22Rv1 (cell line): ENCODE measurements at regions not wholly inside any gene's neighbourhood (a gene's known extent, or its start where the extent isn't known, plus 50 kb on each side); places are given as distances from the start of the nearest gene placed in this dataset.

ENCODE experiments used
- H3K27ac ChIP-seq: fragments of 450-650 bp; 2 replicates; pipeline ENCODE4 v1.5.1; 2017
- ZFX ChIP-seq: fragments of 450-650 bp; IDR thresholded peaks from 2 replicates; pipeline ENCODE4 v1.6.1; 2017; ENCODE audit warnings: antibody characterized with exemption, borderline replicate concordance
- TF ChIP-seq, protein P1 (sequence below): fragments of 450-650 bp; IDR thresholded peaks from 2 replicates; pipeline ENCODE4 v1.5.1; 2017; ENCODE audit warnings: mild to moderate bottlenecking

- no peak overlapping the region for H3K27ac ChIP-seq
These were observed 408.3 kb downstream of the DMRT2 start for GRCh38 chr9:1458503-1458902.

DNA sequence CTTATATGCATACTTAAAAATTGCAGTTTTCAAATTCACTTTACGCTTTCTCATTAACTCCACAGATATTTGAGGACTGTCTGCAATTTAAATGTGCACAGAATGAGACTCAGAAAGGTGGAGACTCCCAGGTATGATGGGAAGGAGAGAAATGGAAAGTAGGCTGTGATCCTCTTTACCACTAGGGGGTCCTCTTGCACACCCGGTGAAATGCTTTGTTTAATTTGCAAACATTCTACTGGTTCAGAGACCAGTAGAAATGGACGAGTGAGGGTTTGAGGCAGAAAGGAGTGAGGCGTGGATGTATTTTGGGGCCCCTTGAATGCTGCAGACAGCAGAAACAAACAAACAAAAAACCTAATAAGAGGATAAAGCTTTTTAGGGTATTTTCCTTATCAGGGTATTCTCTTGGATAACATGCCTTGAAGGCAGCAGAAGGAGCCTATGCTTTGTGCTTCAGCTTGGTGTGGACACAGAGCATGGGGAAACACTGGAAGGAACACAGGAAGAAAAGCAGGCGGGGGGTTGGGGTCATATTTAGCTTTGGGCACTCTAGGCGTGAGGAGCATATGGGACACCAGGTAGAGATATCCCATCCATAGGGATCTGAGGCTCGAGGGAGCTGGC, 410.1 kb downstream of the DMRT2 start:
- H3K27ac ChIP-seq = no peak overlapping the region
- TF ChIP-seq, protein P1, sequence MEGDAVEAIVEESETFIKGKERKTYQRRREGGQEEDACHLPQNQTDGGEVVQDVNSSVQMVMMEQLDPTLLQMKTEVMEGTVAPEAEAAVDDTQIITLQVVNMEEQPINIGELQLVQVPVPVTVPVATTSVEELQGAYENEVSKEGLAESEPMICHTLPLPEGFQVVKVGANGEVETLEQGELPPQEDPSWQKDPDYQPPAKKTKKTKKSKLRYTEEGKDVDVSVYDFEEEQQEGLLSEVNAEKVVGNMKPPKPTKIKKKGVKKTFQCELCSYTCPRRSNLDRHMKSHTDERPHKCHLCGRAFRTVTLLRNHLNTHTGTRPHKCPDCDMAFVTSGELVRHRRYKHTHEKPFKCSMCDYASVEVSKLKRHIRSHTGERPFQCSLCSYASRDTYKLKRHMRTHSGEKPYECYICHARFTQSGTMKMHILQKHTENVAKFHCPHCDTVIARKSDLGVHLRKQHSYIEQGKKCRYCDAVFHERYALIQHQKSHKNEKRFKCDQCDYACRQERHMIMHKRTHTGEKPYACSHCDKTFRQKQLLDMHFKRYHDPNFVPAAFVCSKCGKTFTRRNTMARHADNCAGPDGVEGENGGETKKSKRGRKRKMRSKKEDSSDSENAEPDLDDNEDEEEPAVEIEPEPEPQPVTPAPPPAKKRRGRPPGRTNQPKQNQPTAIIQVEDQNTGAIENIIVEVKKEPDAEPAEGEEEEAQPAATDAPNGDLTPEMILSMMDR = peak; percentile 83
- no peak for TF ChIP-seq ZFX

More at GRCh38 chr9:1458503-1458902, 408.3 kb downstream of the DMRT2 start:
- TF ChIP-seq, protein P1 = no peak
- TF ChIP-seq ZFX = no peak

GRCh38 chr9:1461812-1462211, 411.7 kb downstream of the DMRT2 start:
- TF ChIP-seq ZFX = no peak
- TF ChIP-seq, protein P1 = no peak
- H3K27ac ChIP-seq = no peak overlapping the region

DNA sequence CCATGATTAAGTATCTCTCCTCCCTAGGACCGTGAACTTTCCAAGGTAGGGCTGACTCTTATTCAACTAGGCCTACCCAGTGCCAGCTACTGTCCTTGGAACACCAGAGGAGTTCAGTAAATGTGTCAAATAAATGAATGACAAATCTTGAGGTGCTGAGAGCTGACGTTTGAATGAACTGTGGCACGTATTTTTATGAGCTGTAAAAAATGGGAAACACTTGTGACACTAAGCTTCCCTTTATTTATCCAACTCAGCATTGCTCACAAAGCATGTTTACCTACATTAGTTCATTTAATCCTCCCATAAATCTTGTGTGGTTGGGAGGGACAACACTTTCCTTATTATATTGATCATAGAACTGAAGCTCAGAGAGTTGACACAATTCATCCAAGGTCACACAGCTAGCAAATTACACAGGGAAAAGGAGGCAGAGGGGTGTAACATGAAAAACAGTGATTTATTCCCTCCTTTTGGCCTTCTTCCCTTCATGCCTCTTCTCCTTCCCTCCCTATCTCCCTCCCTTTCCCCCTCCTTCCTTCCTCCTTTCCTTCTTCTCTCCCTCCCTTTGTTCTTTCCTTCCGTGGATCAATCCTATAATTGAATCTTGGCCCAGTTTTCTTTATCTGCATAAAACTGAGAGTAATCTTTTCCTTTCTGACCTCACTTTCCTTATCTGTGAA, 412.6 kb downstream of the DMRT2 start:
- TF ChIP-seq, protein P1 = no peak
- no peak for TF ChIP-seq ZFX
- no peak overlapping the region for H3K27ac ChIP-seq

GRCh38 chr9:1469996-1470395, 419.8 kb downstream of the DMRT2 start:
- H3K27ac ChIP-seq = no peak overlapping the region
- TF ChIP-seq ZFX = no peak
- TF ChIP-seq, protein P1 = no peak

DNA sequence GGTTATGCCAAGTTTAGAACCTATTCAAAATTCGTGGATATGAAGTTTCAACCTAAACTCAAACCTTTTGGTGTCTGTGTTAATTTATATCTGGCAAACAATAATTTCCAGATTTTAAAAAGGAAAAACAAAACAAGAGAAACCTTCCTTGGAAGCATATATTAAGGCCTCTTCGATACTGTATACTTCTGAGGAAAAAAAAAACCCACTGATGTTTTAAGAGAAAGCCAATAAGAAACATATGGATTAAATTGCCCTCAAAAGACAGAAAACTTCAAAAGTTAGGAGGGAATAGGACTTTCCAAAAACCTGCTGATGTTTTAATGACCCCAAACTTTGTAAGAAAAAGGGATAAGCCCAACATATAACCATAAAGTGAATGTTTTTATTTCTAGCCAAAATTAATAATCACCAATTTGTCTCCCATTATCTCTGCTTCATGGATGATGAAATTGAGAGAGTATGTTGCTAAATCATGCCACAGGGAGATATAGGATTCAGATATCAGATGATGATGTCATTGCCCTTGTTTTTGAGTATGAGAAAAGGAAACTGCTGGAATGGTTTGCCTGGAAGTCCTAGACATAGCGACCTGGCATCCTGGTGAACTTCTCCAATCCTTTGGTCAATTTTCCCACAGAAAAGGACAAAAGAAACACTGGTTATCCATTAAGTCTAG, 423.9 kb downstream of the DMRT2 start:
- TF ChIP-seq, protein P1 = no peak
- TF ChIP-seq ZFX = no peak
- no peak overlapping the region for H3K27ac ChIP-seq

DNA sequence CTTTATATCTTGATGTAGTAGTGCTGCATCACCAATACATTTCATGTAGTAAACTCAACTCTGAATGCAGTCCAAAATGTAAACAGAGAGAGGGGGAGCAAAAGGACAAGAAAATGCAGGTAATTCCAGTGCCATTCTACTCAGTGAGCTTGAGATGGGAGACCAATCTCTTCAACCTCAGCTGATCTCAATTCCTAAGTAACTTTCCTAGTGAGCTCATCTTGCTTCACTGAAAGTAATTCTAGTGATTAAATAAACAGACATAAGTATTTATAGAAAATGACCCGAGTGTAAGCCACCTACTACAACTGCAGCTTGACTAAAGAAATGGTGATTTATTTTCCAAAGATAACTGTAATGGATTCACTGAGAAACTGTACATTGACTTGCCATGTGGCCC, 424.5 kb downstream of the DMRT2 start:
- TF ChIP-seq, protein P1 = no peak
- no peak for TF ChIP-seq ZFX
- H3K27ac ChIP-seq = no peak overlapping the region
